ENCODE measurements at regions not wholly inside any gene's neighbourhood (a gene's known extent, or its start where the extent isn't known, plus 50 kb on each side); places are given as distances from the start of the nearest gene placed in this dataset.

DNA sequence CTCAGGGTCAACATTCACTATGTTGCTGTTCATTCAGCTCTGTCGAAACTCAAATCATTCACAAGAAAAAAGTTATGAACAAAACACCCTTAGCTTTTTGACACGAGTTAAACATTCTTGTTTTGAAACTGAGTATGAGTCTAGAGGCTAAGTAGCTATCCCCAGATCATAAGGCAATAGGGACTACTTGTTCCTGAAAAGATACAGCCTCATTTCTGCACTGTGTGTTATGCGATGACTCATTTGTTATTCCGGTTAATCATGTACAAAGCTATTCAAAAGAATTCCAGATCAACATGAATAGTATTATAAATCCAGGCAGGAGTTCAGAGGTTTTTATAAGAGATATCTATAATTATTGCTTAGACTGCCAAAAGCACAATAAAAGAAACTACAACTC is 908.0 kb downstream of the QKI start:
- TF ChIP-seq, protein P1, sequence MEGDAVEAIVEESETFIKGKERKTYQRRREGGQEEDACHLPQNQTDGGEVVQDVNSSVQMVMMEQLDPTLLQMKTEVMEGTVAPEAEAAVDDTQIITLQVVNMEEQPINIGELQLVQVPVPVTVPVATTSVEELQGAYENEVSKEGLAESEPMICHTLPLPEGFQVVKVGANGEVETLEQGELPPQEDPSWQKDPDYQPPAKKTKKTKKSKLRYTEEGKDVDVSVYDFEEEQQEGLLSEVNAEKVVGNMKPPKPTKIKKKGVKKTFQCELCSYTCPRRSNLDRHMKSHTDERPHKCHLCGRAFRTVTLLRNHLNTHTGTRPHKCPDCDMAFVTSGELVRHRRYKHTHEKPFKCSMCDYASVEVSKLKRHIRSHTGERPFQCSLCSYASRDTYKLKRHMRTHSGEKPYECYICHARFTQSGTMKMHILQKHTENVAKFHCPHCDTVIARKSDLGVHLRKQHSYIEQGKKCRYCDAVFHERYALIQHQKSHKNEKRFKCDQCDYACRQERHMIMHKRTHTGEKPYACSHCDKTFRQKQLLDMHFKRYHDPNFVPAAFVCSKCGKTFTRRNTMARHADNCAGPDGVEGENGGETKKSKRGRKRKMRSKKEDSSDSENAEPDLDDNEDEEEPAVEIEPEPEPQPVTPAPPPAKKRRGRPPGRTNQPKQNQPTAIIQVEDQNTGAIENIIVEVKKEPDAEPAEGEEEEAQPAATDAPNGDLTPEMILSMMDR (conservative IDR thresholded peaks at IDR 0.05; ENCODE audit: low read length), result no peak
- TF ChIP-seq EZH2phosphoT487 (IDR thresholded peaks at IDR 0.05; ENCODE audit: borderline replicate concordance), result no peak
